ENCODE measurements at regions not wholly inside any gene's neighbourhood (a gene's known extent, or its start where the extent isn't known, plus 50 kb on each side); places are given as distances from the start of the nearest gene placed in this dataset.

DNA sequence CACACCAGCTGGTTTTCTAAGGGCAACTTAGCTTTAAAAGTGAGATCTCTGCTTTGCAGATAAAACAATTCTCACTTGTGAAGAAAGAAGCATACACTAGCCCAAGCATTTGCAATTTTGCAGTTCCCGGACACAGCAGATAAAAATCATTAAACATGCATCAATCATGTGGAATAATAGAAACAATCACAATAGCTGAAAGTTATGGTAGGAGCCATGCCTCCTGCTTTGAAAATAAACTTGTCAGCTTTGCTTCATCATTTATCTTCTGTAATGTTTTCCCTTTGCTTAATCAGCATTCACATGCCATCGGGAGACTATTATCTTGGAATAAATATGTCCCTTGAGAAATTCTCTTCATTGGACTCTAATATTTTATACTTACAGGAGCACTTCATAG, 60.3 kb upstream of the DAB2 start:
- H3K4me3 ChIP-seq (ENCODE audit: low read depth, low read length): no peak overlapping the region
- no peak for DNase-seq (ENCODE audit: low read depth)
- no peak for TF ChIP-seq CTCF (IDR thresholded peaks at IDR 0.05; ENCODE audit: insufficient read depth, low read depth, low read length)

GRCh38 chr5:39484673-39485072, 59.9 kb upstream of the DAB2 start:
- no peak for DNase-seq (ENCODE audit: low read depth)
- no peak for TF ChIP-seq CTCF (IDR thresholded peaks at IDR 0.05; ENCODE audit: insufficient read depth, low read depth, low read length)
- no peak overlapping the region for H3K4me3 ChIP-seq (ENCODE audit: low read depth, low read length)

- no peak overlapping the region for H3K4me3 ChIP-seq (ENCODE audit: low read depth, low read length)
- TF ChIP-seq CTCF (IDR thresholded peaks at IDR 0.05; ENCODE audit: insufficient read depth, low read depth, low read length): no peak
- no peak for DNase-seq (ENCODE audit: low read depth)
Observed at GRCh38 chr5:39482098-39482497, 57.3 kb upstream of the DAB2 start.

- no peak overlapping the region for H3K4me3 ChIP-seq (ENCODE audit: low read depth, low read length)
- DNase-seq (ENCODE audit: low read depth): no peak
- TF ChIP-seq CTCF (IDR thresholded peaks at IDR 0.05; ENCODE audit: insufficient read depth, low read depth, low read length): no peak
Observed at GRCh38 chr5:39479537-39479936, 54.8 kb upstream of the DAB2 start.

- no peak overlapping the region for H3K4me3 ChIP-seq (ENCODE audit: low read depth, low read length)
- TF ChIP-seq CTCF (IDR thresholded peaks at IDR 0.05; ENCODE audit: insufficient read depth, low read depth, low read length): no peak
- DNase-seq (ENCODE audit: low read depth): peak; percentile 27
Observed at GRCh38 chr5:39478863-39479262, 54.1 kb upstream of the DAB2 start.

GRCh38 chr5:39476843-39477220, 52.1 kb upstream of the DAB2 start:
- H3K4me3 ChIP-seq (ENCODE audit: low read depth, low read length): no peak overlapping the region
- no peak for TF ChIP-seq CTCF (IDR thresholded peaks at IDR 0.05; ENCODE audit: insufficient read depth, low read depth, low read length)
- DNase-seq (ENCODE audit: low read depth): no peak
